Left lung (tissue), 4 donors: ENCODE measurements at regions not wholly inside any gene's neighbourhood (a gene's known extent, or its start where the extent isn't known, plus 50 kb on each side); places are given as distances from the start of the nearest gene placed in this dataset.

Source experiments
- ATAC-seq: fragments of 200-7000 bp; cut with Tn5 transposase; one replicate; pipeline ENCODE4 v1.9.1; 2020; ENCODE audit warnings: moderate library complexity
- DNase-seq, 4 donors: peaks; one replicate each; pipeline ENCODE4 v3.0.0-alpha.2; 2013 to 2020
- H3K27ac ChIP-seq, 2 donors: fragments of 200-600 bp; sonication (generic) in 1 of 2; one replicate each; pipeline versions ENCODE4 v1.5.0 to v1.8.0; 2020 to 2021
- H3K27me3 ChIP-seq, 2 donors: fragments of 200-600 bp; sonication (generic) in 1 of 2; one replicate each; pipeline versions ENCODE4 v1.5.0 to v1.8.0; 2020 to 2021
- H3K36me3 ChIP-seq, 2 donors: fragments of 200-600 bp; sonication (generic) in 1 of 2; one replicate each; pipeline versions ENCODE4 v1.5.0 to v1.8.0; 2020 to 2021
- H3K4me1 ChIP-seq, 2 donors: fragments of 200-600 bp; one replicate each; pipeline ENCODE4 v1.8.0; 2021
- H3K4me3 ChIP-seq, 2 donors: fragments of 200-600 bp; sonication (generic) in 1 of 2; one replicate each; pipeline versions ENCODE4 v1.5.0 to v1.8.0; 2020 to 2021; ENCODE audit warnings: mild to moderate bottlenecking in 1 of 2
- H3K9me3 ChIP-seq, 2 donors: fragments of 200-600 bp; sonication (generic) in 1 of 2; one replicate each; pipeline versions ENCODE4 v1.5.0 to v1.8.0; 2020 to 2021
- CTCF ChIP-seq, 2 donors: fragments of 200-600 bp; sonication (generic) in 1 of 2; IDR thresholded peaks; one replicate each; pipeline versions ENCODE4 v1.5.0 to v1.8.0; 2021; ENCODE audit warnings: antibody characterized with exemption in 2 of 2
- intact Hi-C, 2 donors: fragments of 100-400 bp; cut with DNase I; formaldehyde crosslinking; loops; one replicate each; pipeline versions ENCODE4 v1.11.2 to v1.14.2; 2022
- donor health status: DM: no; HTN: yes; CAD: no.
- donor health status: DM: no; HTN: no; CAD: no.

- intact Hi-C loops: no loop called here
- Histone ChIP-seq H3K27me3 (no peaks in the 10 kb centered on the region), H3K36me3 (no peaks in the 10 kb centered on the region), H3K27ac (no peak overlapping the region), H3K4me1 (peaks cover 13 to 62% of the 10 kb centered on the region in 2 donors), H3K4me3 (no peak overlapping the region), H3K9me3 (no peaks in the 10 kb centered on the region)
- ATAC-seq: no peak
- DNase-seq: no peak
- no peak for TF ChIP-seq CTCF (IDR thresholded peaks at IDR 0.05)
Measured at GRCh38 chr20:50290808-50291207, 100.2 kb downstream of the CEBPB start.

- ATAC-seq: no peak
- Histone ChIP-seq H3K4me1 (peaks cover 11 to 63% of the 10 kb centered on the region in 2 donors), H3K27ac (peak overlapping the region; percentile 66 to 83), H3K27me3 (no peaks in the 10 kb centered on the region), H3K36me3 (no peaks in the 10 kb centered on the region), H3K9me3 (no peaks in the 10 kb centered on the region), H3K4me3 (no peak overlapping the region)
- TF ChIP-seq CTCF (IDR thresholded peaks at IDR 0.05): no peak
- DNase-seq: no peak
- intact Hi-C loops: no loop called here
Measured at GRCh38 chr20:50291254-50292078, 100.8 kb downstream of the CEBPB start.

GRCh38 chr20:50292079-50292590 is 101.5 kb downstream of the CEBPB start:
- Histone ChIP-seq H3K4me1 (peaks cover 11 to 66% of the 10 kb centered on the region in 2 donors), H3K27ac (peak overlapping the region; percentile 66 to 83), H3K9me3 (no peaks in the 10 kb centered on the region), H3K27me3 (no peaks in the 10 kb centered on the region), H3K36me3 (no peaks in the 10 kb centered on the region), H3K4me3 (no peak overlapping the region)
- DNase-seq (no peak), ATAC-seq (no peak)
- TF ChIP-seq CTCF (IDR thresholded peaks at IDR 0.05): no peak
- intact Hi-C loops: no loop called here

GRCh38 chr20:50292591-50293283 is 102.1 kb downstream of the CEBPB start:
- Histone ChIP-seq H3K4me3 (no peak overlapping the region), H3K4me1 (peaks cover 11 to 72% of the 10 kb centered on the region in 2 donors), H3K27ac (peak overlapping the region; percentile 66 to 83), H3K36me3 (no peaks in the 10 kb centered on the region), H3K9me3 (no peaks in the 10 kb centered on the region), H3K27me3 (no peaks in the 10 kb centered on the region)
- intact Hi-C loops: no loop called here
- DNase-seq (peak; percentile 86 to 96 (median 94)), ATAC-seq (peak; percentile 83)
- no peak for TF ChIP-seq CTCF (IDR thresholded peaks at IDR 0.05)
